HFFc6 (cell line): ENCODE measurements at regions not wholly inside any gene's neighbourhood (a gene's known extent, or its start where the extent isn't known, plus 50 kb on each side); places are given as distances from the start of the nearest gene placed in this dataset.
"Not testable (repeated sequence)": the region's sequence is repeated elsewhere in the genome, so short reads cannot be mapped to it uniquely, and the experiment has no call there.

Source experiments
- DNase-seq: peaks from one replicate; pipeline ENCODE4 v3.0.0-alpha.2; 2018
- H3K27ac Mint-ChIP-seq: 2 replicates; pipeline ENCODE4 v1.8.0; 2020; ENCODE audit warnings: mild to moderate bottlenecking, mixed read lengths
- H3K27me3 Mint-ChIP-seq: 2 replicates; pipeline ENCODE4 v1.8.0; 2021; ENCODE audit warnings: mild to moderate bottlenecking, moderate library complexity, mixed read lengths; ENCODE audit not compliant: insufficient read depth
- H3K36me3 Mint-ChIP-seq: 2 replicates; pipeline ENCODE4 v1.8.0; 2021; ENCODE audit warnings: low read depth, mixed read lengths
- H3K4me1 Mint-ChIP-seq: 2 replicates; pipeline ENCODE4 v1.8.0; 2020; ENCODE audit warnings: low read depth, mixed read lengths
- H3K4me3 Mint-ChIP-seq: 2 replicates; pipeline ENCODE4 v1.8.0; 2020; ENCODE audit warnings: mild to moderate bottlenecking, moderate library complexity, mixed read lengths
- H3K9me3 Mint-ChIP-seq: 2 replicates; pipeline ENCODE4 v1.8.0; 2020; ENCODE audit warnings: mild to moderate bottlenecking, mixed read lengths
- TF ChIP-seq, protein P1 (sequence below): fragments of 200-600 bp; sonication (generic); IDR thresholded peaks from 2 replicates; pipeline ENCODE4 v1.5.0; 2021; ENCODE audit warnings: antibody characterized with exemption, mild to moderate bottlenecking

DNA sequence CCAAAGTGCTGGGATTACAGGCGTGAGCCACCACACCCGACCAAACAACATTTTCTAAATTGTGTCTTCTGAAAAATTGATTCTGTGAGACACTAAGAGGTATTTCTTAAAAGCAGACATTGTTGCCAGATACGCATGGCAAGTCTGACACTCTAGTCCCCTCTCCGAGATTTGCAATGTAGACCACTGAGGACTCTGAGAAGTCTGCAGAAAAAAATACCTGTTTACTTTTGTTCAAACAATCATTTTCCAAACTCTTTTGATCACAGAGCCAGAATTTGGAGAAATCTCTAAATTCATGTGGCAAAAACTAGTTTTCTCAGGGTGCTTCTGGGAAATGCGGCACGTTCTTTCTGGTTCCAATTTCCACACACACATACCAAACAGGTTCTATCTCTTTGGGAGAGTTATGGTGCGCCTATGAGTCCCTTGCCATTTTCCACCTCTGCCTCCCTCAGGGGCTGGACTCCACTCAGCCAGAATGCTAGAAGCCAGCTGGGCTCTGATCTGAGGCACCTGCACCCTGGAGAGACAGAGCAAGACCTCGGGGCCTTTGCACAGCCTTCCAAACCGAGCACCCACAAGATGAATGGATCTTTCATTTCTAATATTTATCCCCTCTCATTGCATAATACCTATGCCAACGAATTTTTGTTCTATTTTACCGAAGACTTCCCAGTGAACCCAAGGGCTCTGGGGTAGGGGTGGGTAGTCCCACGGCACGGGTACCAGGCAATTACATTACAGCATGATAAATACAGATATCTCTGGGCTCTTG, 152.7 kb downstream of the MYCN start:
- no peak for DNase-seq
- Mint-ChIP-seq H3K9me3 (peaks cover 44% of the 10 kb centered on the region), H3K4me1 (no peaks in the 10 kb centered on the region), H3K27ac (no peak overlapping the region), H3K4me3 (no peak overlapping the region), H3K36me3 (no peaks in the 10 kb centered on the region), H3K27me3 (no peaks in the 10 kb centered on the region; the same call in none of the 2 replicates)
- TF ChIP-seq, protein P1, sequence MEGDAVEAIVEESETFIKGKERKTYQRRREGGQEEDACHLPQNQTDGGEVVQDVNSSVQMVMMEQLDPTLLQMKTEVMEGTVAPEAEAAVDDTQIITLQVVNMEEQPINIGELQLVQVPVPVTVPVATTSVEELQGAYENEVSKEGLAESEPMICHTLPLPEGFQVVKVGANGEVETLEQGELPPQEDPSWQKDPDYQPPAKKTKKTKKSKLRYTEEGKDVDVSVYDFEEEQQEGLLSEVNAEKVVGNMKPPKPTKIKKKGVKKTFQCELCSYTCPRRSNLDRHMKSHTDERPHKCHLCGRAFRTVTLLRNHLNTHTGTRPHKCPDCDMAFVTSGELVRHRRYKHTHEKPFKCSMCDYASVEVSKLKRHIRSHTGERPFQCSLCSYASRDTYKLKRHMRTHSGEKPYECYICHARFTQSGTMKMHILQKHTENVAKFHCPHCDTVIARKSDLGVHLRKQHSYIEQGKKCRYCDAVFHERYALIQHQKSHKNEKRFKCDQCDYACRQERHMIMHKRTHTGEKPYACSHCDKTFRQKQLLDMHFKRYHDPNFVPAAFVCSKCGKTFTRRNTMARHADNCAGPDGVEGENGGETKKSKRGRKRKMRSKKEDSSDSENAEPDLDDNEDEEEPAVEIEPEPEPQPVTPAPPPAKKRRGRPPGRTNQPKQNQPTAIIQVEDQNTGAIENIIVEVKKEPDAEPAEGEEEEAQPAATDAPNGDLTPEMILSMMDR: no peak

DNA sequence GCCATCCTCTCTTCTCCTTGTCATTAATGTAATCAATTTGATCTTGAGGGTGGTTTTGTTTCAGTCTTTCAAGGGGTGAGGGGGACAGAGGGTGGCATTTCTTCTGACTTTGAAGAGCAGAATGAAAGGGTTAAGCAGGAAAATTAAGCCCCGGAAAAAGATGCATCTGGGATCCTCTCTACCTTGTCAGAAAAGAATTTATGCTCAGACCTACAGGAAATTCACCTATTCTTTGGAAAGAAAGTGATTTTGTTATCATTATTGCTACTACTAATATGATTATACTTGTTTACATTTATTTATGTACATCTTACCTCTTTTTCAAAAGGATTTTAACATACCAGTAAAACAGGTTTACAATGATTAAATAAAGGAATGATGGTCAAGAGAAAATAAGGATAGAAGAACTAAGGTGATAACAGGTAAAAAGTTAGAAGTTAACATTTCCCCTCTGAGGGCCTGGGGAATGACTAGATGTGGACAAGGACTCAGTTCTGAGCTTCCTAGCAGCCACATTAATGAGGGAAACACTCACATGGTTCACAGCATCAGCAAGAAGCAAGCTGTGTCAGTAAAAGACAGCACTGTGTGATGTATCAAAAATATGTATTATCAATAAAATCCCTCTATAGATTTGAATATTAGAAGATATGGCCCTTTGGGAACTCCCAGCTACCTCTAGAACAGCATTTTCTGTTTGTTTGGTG, 151.4 kb downstream of the MYCN start:
- no peaks in the 10 kb centered on the region for H3K4me1 Mint-ChIP-seq
- H3K27ac Mint-ChIP-seq: no peak overlapping the region
- H3K27me3 Mint-ChIP-seq: no peaks in the 10 kb centered on the region; the same call in none of the 2 replicates
- H3K9me3 Mint-ChIP-seq: peaks cover 44% of the 10 kb centered on the region
- TF ChIP-seq, protein P1: no peak
- no peak overlapping the region for H3K4me3 Mint-ChIP-seq
- H3K36me3 Mint-ChIP-seq: no peaks in the 10 kb centered on the region
- no peak for DNase-seq

DNA sequence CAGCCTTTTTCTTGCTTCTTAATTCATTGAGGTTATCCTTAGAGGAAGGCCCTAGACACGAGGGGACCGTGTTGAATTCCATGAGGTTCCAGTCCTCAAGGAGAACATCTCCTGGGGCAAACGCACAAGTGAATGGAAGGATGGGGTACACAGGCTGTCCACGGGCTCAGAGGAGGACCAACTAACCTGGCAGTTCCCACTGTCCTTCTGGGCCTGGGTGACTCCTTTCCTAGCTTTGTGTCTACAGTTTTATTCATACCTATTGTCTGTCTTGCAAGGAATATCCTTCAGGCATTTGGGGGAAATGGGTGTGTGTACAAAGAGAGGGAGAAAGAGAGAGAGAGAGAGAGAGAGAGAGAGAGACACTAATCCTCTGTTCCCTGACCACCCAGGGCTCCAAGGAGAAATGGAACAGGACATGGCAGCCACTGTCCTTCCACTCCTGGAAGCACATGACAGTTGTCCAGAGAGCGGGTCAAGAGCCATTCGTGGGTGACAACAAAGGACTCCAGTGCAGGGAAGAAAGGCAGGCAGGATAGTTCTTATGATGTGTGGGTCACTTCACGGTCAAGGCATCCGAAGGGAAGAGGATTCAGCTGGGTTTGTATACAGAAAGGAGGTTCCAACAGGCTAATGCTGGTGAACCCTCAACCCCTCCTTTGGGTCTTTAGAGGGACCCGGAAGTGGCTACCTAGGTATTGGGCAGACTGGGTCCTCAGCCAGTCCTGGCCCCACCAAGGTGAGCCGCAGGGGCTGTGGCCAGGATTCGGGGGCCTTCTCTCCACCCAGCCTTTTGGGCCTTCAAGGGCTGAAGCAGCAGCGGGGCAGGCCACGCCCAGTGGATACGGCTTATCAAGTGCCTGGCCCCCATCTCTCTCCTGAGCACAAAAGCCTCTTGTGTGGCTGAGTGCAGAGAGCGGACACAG, 150.6 kb downstream of the MYCN start:
- no peaks in the 10 kb centered on the region; the same call in none of the 2 replicates for H3K27me3 Mint-ChIP-seq

DNA sequence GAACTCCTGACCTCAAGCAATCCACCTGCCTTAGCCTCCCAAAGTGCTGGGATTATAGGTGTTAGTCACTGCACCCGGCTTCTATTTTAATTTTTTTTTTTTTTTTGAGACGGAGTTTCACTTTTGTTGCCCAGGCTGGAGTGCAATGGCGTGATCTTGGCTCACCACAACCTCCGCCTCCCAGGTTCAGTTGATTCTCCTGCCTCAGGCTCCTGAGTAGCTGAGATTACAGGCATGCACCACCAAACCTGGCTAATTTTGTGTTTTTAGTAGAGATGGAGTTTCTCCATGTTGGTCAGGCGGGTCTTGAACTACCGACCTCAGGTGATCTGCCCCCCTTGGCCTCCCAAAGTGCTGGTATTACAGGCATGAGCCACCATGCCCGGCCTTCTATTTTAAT, 149.1 kb downstream of the MYCN start:
- H3K4me3 Mint-ChIP-seq, H3K36me3 Mint-ChIP-seq, H3K4me1 Mint-ChIP-seq, H3K27ac Mint-ChIP-seq, H3K27me3 Mint-ChIP-seq, DNase-seq: not testable (repeated sequence)
- peaks cover 47% of the 10 kb centered on the region for H3K9me3 Mint-ChIP-seq

More for the DNA sequence above, 150.6 kb downstream of the MYCN start:
- TF ChIP-seq, protein P1: no peak
- no peak for DNase-seq
- H3K36me3 Mint-ChIP-seq: no peaks in the 10 kb centered on the region
- no peak overlapping the region for H3K4me3 Mint-ChIP-seq
- H3K9me3 Mint-ChIP-seq: peaks cover 45% of the 10 kb centered on the region
- H3K27ac Mint-ChIP-seq: no peak overlapping the region
- H3K4me1 Mint-ChIP-seq: no peaks in the 10 kb centered on the region

DNA sequence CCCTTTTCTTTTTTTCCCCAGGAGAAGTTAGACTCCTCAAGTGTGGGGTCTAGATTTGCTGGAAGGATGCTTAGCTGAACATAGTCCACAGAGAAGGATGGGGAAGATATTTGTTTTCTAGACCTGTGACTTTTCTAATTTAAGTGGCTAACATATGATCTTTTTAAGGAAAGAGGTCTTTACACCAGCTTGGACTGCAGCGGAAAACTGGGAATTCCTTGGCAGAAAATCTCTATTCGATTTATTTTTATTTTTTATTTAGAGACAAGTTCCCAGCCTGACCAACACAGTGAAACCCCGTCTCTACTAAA, 148.4 kb downstream of the MYCN start:
- H3K9me3 Mint-ChIP-seq: peaks cover 49% of the 10 kb centered on the region
- TF ChIP-seq, protein P1: no peak
- H3K36me3 Mint-ChIP-seq: peaks cover under 1% of the 10 kb centered on the region; the same call in 1 of the 2 replicates
- no peaks in the 10 kb centered on the region for H3K4me1 Mint-ChIP-seq
- H3K27ac Mint-ChIP-seq: no peak overlapping the region
- H3K4me3 Mint-ChIP-seq: no peak overlapping the region
- no peaks in the 10 kb centered on the region; the same call in 1 of the 2 replicates for H3K27me3 Mint-ChIP-seq
- no peak for DNase-seq
